Iris pigment epithelial cell (primary cell): ENCODE measurements at regions not wholly inside any gene's neighbourhood (a gene's known extent, or its start where the extent isn't known, plus 50 kb on each side); places are given as distances from the start of the nearest gene placed in this dataset.

Experiments used
- DNase-seq: peaks from one replicate; pipeline ENCODE4 v3.0.0-alpha.2; 2011; ENCODE audit warnings: low read depth

- peak; percentile 89 for DNase-seq
Measured at GRCh38 chr15:62444104-62445022, 279.3 kb upstream of the C2CD4B start.

GRCh38 chr15:62445244-62445643, 280.2 kb upstream of the C2CD4B start:
- DNase-seq, result peak; percentile 22

- no peak for DNase-seq
Measured at GRCh38 chr15:62446984-62447383, 281.9 kb upstream of the C2CD4B start.

- no peak for DNase-seq
Measured at GRCh38 chr15:62447742-62448141, 282.7 kb upstream of the C2CD4B start.

DNA sequence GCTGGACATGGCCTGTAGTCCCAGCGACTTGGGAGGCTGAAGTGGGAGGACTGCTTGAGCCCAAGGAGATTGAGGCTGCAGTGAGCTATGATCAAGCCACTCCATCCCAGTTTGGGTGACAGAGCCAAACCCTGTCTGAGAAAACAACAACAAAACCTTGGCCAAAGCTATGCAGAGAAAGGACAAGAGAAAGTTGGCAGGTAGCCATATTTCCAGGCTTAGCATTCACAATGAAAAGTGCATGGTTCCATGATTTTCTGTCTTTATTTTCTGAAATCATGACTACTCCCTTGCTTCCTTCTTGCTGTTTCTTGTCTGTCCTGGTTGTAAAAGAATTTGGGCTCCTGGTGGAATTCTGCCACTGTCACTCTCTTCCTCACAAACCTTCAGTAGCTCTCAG, 284.6 kb upstream of the C2CD4B start:
- no peak for DNase-seq

- no peak for DNase-seq
Measured at GRCh38 chr15:62450061-62450460, 285.0 kb upstream of the C2CD4B start.

DNA sequence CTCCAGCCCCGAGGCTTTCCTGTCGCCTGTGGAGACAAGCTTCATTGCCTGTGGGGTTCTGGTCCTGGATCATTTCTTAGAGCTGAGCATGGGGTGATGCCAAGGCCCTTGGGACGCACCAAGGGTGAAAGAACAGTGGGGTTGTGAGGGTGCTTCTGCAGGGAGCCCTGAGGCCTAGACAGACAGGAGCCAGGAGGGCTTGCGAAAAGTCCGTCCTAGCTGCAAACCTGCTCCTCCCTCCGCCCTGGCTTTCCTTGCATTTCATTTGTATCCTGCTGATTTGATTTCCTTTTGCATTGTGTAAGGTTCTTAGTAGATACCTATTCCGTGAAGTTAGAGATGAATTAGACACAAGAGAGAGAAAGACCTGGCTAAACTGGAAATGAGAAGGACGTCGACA, 286.9 kb upstream of the C2CD4B start:
- DNase-seq, result no peak

DNA sequence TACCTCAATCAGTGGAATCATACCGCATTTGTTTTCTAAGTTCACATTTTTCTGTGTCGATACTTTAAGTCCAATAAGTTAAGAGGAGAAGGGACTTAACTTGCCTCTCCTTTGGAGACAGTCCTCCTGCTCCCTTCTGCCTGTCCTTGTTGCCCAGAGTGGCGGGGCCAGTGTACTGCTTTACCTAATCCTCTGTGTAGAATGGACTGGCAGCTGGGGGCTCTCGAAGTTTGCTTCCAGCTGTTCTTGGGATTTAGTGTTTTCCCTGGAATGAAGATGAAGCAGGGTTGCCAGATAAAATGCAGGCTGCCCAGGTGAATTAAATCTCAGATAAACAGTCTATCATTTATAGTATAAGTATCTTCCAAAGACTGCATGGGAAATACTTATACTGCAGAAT, 287.6 kb upstream of the C2CD4B start:
- no peak for DNase-seq

GRCh38 chr15:62453375-62453774, 288.3 kb upstream of the C2CD4B start:
- peak; percentile 26 for DNase-seq

DNA sequence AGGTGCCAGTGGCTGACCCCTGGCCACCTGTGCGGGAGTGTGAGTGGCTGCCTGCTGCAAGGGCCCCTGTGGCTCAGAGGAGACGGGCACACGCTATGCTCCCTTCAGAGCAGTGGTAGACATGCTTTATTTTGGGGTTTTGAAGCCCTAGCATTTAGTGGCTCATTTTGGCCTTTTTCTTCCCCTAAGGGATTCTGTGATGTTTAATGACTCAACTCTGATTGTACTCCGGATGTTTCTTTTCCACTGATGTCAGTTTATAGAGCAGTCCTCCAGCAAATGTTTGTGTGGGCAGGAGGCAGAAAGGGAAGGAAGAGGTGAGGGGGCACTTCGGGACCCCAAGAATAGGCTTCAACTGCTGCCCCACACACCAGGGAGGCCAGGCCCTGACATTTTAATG, 288.9 kb upstream of the C2CD4B start:
- DNase-seq, result peak; percentile 56

DNA sequence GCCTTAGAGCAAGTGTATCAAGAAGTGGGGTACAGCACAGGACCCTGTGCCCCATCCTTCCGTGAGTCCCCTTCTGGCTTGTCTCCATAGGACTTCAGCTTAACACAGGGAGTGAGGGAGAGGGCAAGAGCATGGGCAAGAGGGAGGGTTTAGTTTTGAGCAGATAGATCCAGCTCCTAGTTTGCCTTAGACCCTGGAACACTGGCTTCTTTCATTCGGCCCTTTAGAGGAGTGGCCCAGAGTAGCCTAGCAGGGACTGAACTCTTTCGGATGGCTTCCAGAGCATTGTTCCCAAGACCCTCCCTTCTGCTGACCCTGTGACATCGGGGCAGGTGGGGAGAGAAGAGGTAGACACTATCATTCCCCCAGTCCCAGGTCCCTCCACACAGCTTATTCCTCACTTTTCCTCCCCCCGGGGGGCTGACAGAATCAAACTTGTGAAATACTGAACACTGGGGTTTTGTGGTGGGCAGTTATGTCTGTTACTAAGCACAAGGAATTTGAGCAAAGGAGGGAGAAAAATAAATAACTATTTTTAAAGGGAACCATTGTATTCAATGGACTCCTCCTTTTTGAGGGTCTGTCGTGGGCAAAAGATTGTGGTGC, 289.6 kb upstream of the C2CD4B start:
- DNase-seq, result peak; percentile 36

DNA sequence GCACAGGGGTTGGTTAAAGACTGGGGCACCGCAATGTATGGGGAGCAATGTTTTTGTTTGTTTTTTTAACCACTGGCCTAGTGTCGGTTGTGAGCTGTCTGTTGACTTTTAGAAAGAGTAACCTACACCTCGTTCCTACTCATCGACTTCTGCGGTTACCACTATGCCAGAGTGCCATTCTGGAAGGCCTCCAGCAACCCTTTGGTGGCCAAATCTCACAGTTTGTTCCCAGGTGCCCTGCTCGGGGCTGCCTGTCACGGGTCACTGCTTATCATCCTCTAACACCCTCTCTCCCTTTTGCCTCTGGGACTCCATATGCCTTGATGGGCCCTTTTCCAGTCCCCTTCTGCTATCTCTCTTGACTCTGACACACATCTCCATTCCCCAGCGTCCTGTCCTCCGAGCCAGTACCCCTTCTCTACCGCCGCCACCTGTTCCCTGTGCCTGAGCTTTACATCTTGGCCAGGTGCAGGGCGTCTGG, 290.4 kb upstream of the C2CD4B start:
- peak; percentile 20 for DNase-seq

DNA sequence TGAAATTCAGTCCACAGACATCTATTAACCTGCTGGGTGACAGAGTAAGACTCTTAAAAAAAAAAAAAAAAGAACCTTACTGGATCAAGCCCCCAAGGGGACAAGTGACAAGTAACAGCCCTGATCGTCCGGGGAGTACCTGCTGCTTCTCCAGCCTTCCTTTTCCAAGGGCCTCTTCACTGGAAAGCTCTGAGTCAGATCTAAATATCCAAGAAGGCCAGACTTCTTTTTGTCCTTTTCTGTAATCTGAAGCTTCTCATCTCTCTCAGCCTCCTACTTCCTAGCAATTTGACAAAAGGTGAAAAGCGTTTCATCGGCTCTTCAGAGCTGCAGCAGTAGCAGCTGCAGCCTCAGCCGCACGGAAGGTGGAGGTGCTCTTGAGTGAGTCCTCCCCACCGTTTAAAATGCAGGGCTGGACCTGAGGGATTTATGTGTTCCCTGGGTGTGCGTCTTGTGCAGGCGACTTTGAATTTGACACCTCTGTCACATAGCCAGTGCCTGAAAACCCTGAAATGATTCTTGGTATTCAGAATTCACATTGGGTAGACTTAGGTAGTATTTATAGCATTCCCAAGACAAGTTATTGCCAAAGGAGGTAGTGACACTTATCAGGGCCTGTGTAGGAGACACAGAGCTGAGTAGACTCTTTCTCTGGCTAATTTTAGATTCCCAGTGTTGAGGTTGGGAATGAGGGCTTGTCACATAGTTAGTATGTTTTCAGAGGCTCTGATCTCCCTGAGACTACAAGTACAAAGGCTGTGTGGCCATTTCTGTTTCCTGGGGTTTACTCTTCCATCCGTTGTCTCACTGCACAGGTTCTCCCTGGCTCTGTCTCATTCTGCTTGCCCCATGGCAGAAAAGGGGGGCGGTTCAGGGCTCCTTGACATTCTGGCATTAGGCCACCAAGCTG, 291.2 kb upstream of the C2CD4B start:
- DNase-seq, result no peak

- no peak for DNase-seq
Measured at GRCh38 chr15:62457100-62457499, 292.0 kb upstream of the C2CD4B start.

GRCh38 chr15:62459875-62460274, 294.8 kb upstream of the C2CD4B start:
- DNase-seq, result no peak

DNA sequence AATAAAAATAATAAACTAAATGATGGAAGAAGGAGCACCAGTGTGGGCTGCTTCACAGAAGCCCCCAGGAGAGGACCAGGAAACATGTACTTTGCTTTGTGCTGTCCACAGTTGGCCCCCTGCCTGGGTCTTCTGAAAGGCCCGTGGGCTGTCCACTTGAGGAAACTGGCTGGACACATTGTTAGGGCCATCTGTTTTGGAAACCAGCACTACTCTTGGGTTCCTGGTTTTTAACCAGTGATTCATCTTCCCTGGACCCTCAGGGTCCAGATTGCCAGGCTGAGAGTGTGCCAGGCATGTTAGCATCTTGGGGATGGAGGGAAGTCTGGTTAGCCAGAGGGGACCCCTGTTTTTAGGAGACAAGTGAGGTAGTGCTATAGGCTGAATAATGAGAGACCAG, 297.2 kb upstream of the C2CD4B start:
- no peak for DNase-seq

- DNase-seq, result no peak
Measured at GRCh38 chr15:62462721-62463120, 297.6 kb upstream of the C2CD4B start.

DNA sequence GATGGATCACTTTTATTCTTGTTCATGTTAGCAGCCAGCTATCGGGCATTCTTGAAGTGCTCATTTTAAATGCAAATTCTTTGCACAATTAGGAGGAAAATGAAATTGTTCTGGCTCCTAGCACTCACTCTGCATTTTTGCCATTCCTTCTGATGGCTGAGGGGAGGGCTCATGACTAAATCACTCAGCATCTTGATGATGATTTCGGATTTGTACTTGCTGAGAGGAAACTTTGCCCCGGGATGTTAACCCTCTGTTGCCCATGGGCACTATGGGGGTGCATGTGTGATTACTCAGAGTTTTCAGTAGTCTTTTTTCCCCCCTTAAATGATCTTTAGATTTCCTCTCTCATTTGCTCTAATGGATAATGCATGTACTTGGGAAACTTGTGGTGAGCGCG, 299.6 kb upstream of the C2CD4B start:
- DNase-seq, result peak; percentile 58

DNA sequence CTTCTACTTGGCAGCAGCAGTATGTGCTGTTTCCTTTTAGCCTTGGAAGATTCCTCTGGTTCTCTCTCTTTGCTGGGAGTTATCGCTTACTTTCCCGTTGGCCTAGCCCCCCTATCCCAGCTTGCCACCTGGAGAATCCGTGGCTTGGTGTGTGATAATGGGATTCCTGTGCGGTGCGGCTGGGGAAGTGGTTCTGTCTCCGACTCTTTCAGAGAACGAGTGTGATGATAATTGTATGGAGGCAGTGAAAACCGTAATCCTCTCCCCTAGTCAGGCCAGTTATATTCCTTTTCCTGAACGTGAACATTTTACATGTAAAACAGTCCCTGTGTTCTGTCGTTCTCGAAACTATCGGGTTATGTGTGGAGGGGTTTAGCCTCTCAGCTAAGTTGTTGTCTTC, 300.1 kb upstream of the C2CD4B start:
- DNase-seq, result no peak

DNA sequence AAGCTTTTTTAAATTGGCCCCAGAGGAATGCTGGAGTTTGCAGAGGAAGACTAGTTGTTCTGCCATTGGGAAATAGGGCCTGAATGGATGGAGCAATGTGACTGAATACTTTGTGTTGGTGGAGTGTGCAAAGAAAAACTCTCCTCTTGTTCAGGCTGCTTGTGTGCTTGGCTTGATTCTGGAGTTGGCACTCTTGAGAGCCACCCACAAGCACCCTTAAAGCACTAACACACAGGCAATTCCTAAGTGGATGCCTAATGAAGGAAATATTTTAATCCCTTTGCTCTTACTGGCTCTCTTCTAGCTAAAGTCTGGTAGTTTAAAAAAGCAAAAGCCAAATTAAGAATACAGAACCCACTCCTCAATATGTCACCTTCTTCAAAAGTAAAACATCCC, 304.4 kb upstream of the C2CD4B start:
- peak; percentile 36 for DNase-seq

DNA sequence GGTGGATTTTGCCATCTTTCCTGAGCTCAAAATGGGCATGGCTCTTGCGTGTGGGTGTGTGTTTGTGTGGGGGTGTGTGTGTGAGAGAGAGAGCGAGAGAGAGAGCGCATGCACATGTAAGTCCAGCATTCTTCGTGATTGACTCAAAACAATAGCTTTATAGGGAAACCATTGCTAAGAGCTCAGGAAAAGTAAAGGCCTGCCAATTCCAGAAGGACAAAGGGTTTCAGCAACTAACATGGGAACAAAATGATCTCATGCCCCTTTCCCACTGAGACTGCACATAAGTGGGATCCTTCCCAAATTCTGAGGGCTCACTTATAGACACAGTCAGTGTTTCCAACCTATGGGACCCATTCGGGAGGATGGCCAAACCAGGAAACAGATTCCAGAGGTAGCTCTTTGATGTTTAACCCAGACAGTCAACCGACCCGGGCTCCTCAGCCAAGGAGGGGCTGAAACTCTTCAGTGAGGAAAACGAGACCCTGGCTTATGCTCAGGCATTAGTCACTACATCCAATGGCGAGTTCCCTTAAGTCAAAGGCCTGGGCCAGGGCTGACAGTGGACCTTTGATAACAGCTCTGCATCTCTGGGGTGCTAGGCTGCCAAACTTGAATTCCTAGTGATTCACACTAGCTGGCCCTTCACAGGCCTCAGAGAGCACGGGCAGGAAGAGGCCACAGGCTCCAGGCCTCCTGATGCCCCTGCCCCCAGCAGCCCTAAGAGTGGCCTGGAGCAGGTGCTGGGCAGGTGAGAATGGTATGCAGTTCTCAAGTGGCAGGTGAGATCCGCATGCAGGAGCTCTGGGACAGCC, 305.0 kb upstream of the C2CD4B start:
- DNase-seq, result peak; percentile 78
